ENCODE measurements at regions not wholly inside any gene's neighbourhood (a gene's known extent, or its start where the extent isn't known, plus 50 kb on each side); places are given as distances from the start of the nearest gene placed in this dataset.
"Not testable (repeated sequence)": the region's sequence is repeated elsewhere in the genome, so short reads cannot be mapped to it uniquely, and the experiment has no call there.

- Histone ChIP-seq H3K27me3 (replicated peaks; ENCODE audit: control insufficient read depth, insufficient read depth, low read length) (no peaks in the 10 kb centered on the region), H3K36me3 (ENCODE audit: control insufficient read depth, insufficient read depth, low read length) (no peaks in the 10 kb centered on the region), H3K4me3 (replicated peaks; ENCODE audit: low read depth, low read length) (no peak overlapping the region)
- no peak for TF ChIP-seq CTCF (IDR thresholded peaks at IDR 0.05; ENCODE audit: insufficient read depth, low read length, poor library complexity, severe bottlenecking)
- DNase-seq (ENCODE audit: extremely low read depth, insufficient read length), result no peak
Measured at GRCh38 chr3:78257951-78258530, 1218.1 kb downstream of the ROBO2 start.

- DNase-seq (ENCODE audit: extremely low read depth, insufficient read length), result no peak
- no peaks in the 10 kb centered on the region for H3K27me3 ChIP-seq (replicated peaks; ENCODE audit: control insufficient read depth, insufficient read depth, low read length)
- TF ChIP-seq CTCF (IDR thresholded peaks at IDR 0.05; ENCODE audit: insufficient read depth, low read length, poor library complexity, severe bottlenecking), result no peak
- H3K36me3 ChIP-seq (ENCODE audit: control insufficient read depth, insufficient read depth, low read length), result no peaks in the 10 kb centered on the region
- H3K4me3 ChIP-seq (replicated peaks; ENCODE audit: low read depth, low read length), result no peak overlapping the region
Measured at GRCh38 chr3:78258798-78259197, 1218.9 kb downstream of the ROBO2 start.

GRCh38 chr3:78260388-78260787 lies 1220.5 kb downstream of the ROBO2 start:
- H3K36me3 ChIP-seq (ENCODE audit: control insufficient read depth, insufficient read depth, low read length), result no peaks in the 10 kb centered on the region
- DNase-seq (ENCODE audit: extremely low read depth, insufficient read length), result no peak
- H3K4me3 ChIP-seq (replicated peaks; ENCODE audit: low read depth, low read length), result no peak overlapping the region
- TF ChIP-seq CTCF (IDR thresholded peaks at IDR 0.05; ENCODE audit: insufficient read depth, low read length, poor library complexity, severe bottlenecking), result no peak
- H3K27me3 ChIP-seq (replicated peaks; ENCODE audit: control insufficient read depth, insufficient read depth, low read length), result no peaks in the 10 kb centered on the region

- H3K27me3 ChIP-seq (replicated peaks; ENCODE audit: control insufficient read depth, insufficient read depth, low read length); H3K4me3 ChIP-seq (replicated peaks; ENCODE audit: low read depth, low read length); H3K36me3 ChIP-seq (ENCODE audit: control insufficient read depth, insufficient read depth, low read length); DNase-seq (ENCODE audit: extremely low read depth, insufficient read length): not testable (repeated sequence)
Measured at GRCh38 chr3:78266550-78266949, 1226.7 kb downstream of the ROBO2 start.

- Histone ChIP-seq H3K27me3 (replicated peaks; ENCODE audit: control insufficient read depth, insufficient read depth, low read length) (no peaks in the 10 kb centered on the region), H3K4me3 (replicated peaks; ENCODE audit: low read depth, low read length) (no peak overlapping the region), H3K36me3 (ENCODE audit: control insufficient read depth, insufficient read depth, low read length) (no peaks in the 10 kb centered on the region)
- no peak for DNase-seq (ENCODE audit: extremely low read depth, insufficient read length)
- TF ChIP-seq CTCF (IDR thresholded peaks at IDR 0.05; ENCODE audit: insufficient read depth, low read length, poor library complexity, severe bottlenecking), result no peak
Measured at GRCh38 chr3:78267235-78267634, 1227.3 kb downstream of the ROBO2 start.

GRCh38 chr3:78268087-78268486 lies 1228.2 kb downstream of the ROBO2 start:
- no peak for DNase-seq (ENCODE audit: extremely low read depth, insufficient read length)
- Histone ChIP-seq H3K27me3 (replicated peaks; ENCODE audit: control insufficient read depth, insufficient read depth, low read length) (no peaks in the 10 kb centered on the region), H3K4me3 (replicated peaks; ENCODE audit: low read depth, low read length) (no peak overlapping the region), H3K36me3 (ENCODE audit: control insufficient read depth, insufficient read depth, low read length) (no peaks in the 10 kb centered on the region)
- TF ChIP-seq CTCF (IDR thresholded peaks at IDR 0.05; ENCODE audit: insufficient read depth, low read length, poor library complexity, severe bottlenecking), result no peak

Data from GM06990 (cell line).